Muscle layer of duodenum (tissue), 2 donors: ENCODE measurements at regions not wholly inside any gene's neighbourhood (a gene's known extent, or its start where the extent isn't known, plus 50 kb on each side); places are given as distances from the start of the nearest gene placed in this dataset.

Experiments
- H3K27ac ChIP-seq: one replicate; pipeline ENCODE4 v1.7.0; 2013; ENCODE audit warnings: mild to moderate bottlenecking, low read length
- H3K27me3 ChIP-seq: one replicate; pipeline ENCODE4 v1.7.0; 2013; ENCODE audit warnings: low read depth, mild to moderate bottlenecking, control low read depth, low read length
- H3K36me3 ChIP-seq, 2 donors: one replicate each; pipeline ENCODE4 v1.7.0; 2013; ENCODE audit warnings: low read length in 2 of 2, control low read depth in 1 of 2, mild to moderate bottlenecking in 1 of 2; ENCODE audit not compliant: insufficient read depth in 2 of 2, control insufficient read depth in 1 of 2
- H3K4me1 ChIP-seq, 2 donors: one replicate each; pipeline ENCODE4 v1.7.0; 2013; ENCODE audit warnings: low read length in 2 of 2, mild to moderate bottlenecking in 2 of 2, control low read depth in 1 of 2, moderate library complexity in 1 of 2; ENCODE audit not compliant: insufficient read depth in 2 of 2, control insufficient read depth in 1 of 2
- H3K4me3 ChIP-seq, 2 donors: one replicate each; pipeline ENCODE4 v1.7.0; 2013; ENCODE audit warnings: low read length in 2 of 2, low read depth in 1 of 2, mild to moderate bottlenecking in 1 of 2
- H3K9me3 ChIP-seq, 2 donors: one replicate each; pipeline ENCODE4 v1.7.0; 2013; ENCODE audit warnings: low read length in 2 of 2, control low read depth in 1 of 2, mild to moderate bottlenecking in 1 of 2; ENCODE audit not compliant: control insufficient read depth in 1 of 2
- donor health status: healthy.

GRCh38 chr14:63781686-63782085 lies 53.8 kb upstream of the SGPP1 start:
- H3K4me1 ChIP-seq, result no peaks in the 10 kb centered on the region
- no peak overlapping the region for H3K4me3 ChIP-seq
- H3K9me3 ChIP-seq, result no peaks in the 10 kb centered on the region
- H3K27ac ChIP-seq, result no peak overlapping the region
- no peaks in the 10 kb centered on the region for H3K27me3 ChIP-seq
- no peaks in the 10 kb centered on the region for H3K36me3 ChIP-seq

- H3K27me3 ChIP-seq, result no peaks in the 10 kb centered on the region
- H3K36me3 ChIP-seq, result no peaks in the 10 kb centered on the region
- H3K4me3 ChIP-seq, result no peak overlapping the region
These were observed 55.0 kb upstream of the SGPP1 start for GRCh38 chr14:63782683-63783389.

GRCh38 chr14:63788011-63788933 lies 60.4 kb upstream of the SGPP1 start:
- H3K27ac ChIP-seq, result no peak overlapping the region
- peaks cover 0 to 7% of the 10 kb centered on the region in 2 donors for H3K4me1 ChIP-seq
- no peaks in the 10 kb centered on the region for H3K27me3 ChIP-seq
- H3K4me3 ChIP-seq, result peak overlapping the region in 1 of 2 donors; percentile 60
- H3K36me3 ChIP-seq, result no peaks in the 10 kb centered on the region
- no peaks in the 10 kb centered on the region for H3K9me3 ChIP-seq

More at GRCh38 chr14:63782683-63783389, 55.0 kb upstream of the SGPP1 start:
- no peaks in the 10 kb centered on the region for H3K9me3 ChIP-seq
- no peak overlapping the region for H3K27ac ChIP-seq
- peaks cover 0 to under 1% of the 10 kb centered on the region in 2 donors for H3K4me1 ChIP-seq

GRCh38 chr14:63793376-63793775 lies 59.4 kb upstream of the SYNE2 start:
- Histone ChIP-seq H3K4me1 (peaks cover 0 to 1% of the 10 kb centered on the region in 2 donors), H3K9me3 (no peaks in the 10 kb centered on the region), H3K27me3 (no peaks in the 10 kb centered on the region), H3K27ac (no peak overlapping the region), H3K4me3 (no peak overlapping the region), H3K36me3 (no peaks in the 10 kb centered on the region)

- no peak overlapping the region for H3K4me3 ChIP-seq
- no peaks in the 10 kb centered on the region for H3K27me3 ChIP-seq
- H3K9me3 ChIP-seq, result no peaks in the 10 kb centered on the region
- H3K36me3 ChIP-seq, result no peaks in the 10 kb centered on the region
- H3K27ac ChIP-seq, result no peak overlapping the region
- no peaks in the 10 kb centered on the region for H3K4me1 ChIP-seq
These were observed 57.3 kb upstream of the SYNE2 start for GRCh38 chr14:63795532-63795931.

- H3K4me3 ChIP-seq, result peak overlapping the region; percentile 25 to 47
- H3K36me3 ChIP-seq, result no peaks in the 10 kb centered on the region
- no peaks in the 10 kb centered on the region for H3K27me3 ChIP-seq
- H3K27ac ChIP-seq, result no peak overlapping the region
- H3K4me1 ChIP-seq, result no peaks in the 10 kb centered on the region
- H3K9me3 ChIP-seq, result no peaks in the 10 kb centered on the region
These were observed 52.7 kb upstream of the SYNE2 start for GRCh38 chr14:63800083-63800482.

- Histone ChIP-seq H3K36me3 (no peaks in the 10 kb centered on the region), H3K4me1 (no peaks in the 10 kb centered on the region), H3K27me3 (no peaks in the 10 kb centered on the region), H3K27ac (no peak overlapping the region), H3K4me3 (no peak overlapping the region), H3K9me3 (no peaks in the 10 kb centered on the region)
These were observed 52.0 kb upstream of the SYNE2 start for GRCh38 chr14:63800651-63801375.
